Thyroid gland (tissue), 4 donors: ENCODE measurements at regions not wholly inside any gene's neighbourhood (a gene's known extent, or its start where the extent isn't known, plus 50 kb on each side); places are given as distances from the start of the nearest gene placed in this dataset.
"Not testable (repeated sequence)": the region's sequence is repeated elsewhere in the genome, so short reads cannot be mapped to it uniquely, and the experiment has no call there.

Experiments used
- CTCF ChIP-seq, 6 experiments: fragments of 200-600 bp in 3 of 6; fragments of 450-650 bp in 3 of 6; sonication (generic) in 3 of 6; IDR thresholded peaks; one replicate each; pipeline ENCODE4 v1.5.1; 2016 to 2019; ENCODE audit warnings: antibody characterized with exemption in 6 of 6, mild to moderate bottlenecking in 2 of 6, inconsistent platforms in 1 of 6, moderate library complexity in 1 of 6
- POLR2A ChIP-seq, 2 donors: fragments of 450-650 bp; IDR thresholded peaks; one replicate each; pipeline ENCODE4 v1.6.1; 2017; ENCODE audit warnings: antibody characterized with exemption in 2 of 2, mild to moderate bottlenecking in 2 of 2, moderate library complexity in 1 of 2

DNA sequence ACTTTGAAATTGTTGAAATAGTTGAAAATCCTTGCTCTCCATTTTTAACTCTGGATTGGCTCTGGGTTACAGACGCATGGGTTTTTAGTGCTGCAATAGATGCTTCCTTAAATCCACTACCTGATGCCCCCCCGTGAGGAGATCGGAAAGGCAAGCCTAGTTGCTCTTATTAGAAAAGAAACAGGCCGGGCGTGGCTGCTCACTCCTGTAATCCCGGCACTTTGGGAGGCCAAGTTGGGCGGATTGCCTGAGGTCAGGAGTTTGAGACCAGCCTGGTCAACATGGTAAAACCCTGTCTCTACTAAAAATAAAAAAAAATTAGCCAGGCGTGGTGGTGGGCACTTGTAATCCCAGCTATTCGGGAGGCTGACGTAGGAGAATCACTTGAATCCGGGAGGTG, 202.0 kb upstream of the FOXK1 start:
- TF ChIP-seq CTCF, POLR2A (IDR thresholded peaks at IDR 0.05): not testable (repeated sequence)
